Anterior cingulate cortex (tissue), 58 donors: ENCODE measurements at regions not wholly inside any gene's neighbourhood (a gene's known extent, or its start where the extent isn't known, plus 50 kb on each side); places are given as distances from the start of the nearest gene placed in this dataset.
"Not testable (repeated sequence)": the region's sequence is repeated elsewhere in the genome, so short reads cannot be mapped to it uniquely, and the experiment has no call there.

ENCODE experiments used
- DNase-seq, 58 donors: peaks; one replicate each; lab custom pipeline; 2025; lab: John Stamatoyannopoulos, UW

DNA sequence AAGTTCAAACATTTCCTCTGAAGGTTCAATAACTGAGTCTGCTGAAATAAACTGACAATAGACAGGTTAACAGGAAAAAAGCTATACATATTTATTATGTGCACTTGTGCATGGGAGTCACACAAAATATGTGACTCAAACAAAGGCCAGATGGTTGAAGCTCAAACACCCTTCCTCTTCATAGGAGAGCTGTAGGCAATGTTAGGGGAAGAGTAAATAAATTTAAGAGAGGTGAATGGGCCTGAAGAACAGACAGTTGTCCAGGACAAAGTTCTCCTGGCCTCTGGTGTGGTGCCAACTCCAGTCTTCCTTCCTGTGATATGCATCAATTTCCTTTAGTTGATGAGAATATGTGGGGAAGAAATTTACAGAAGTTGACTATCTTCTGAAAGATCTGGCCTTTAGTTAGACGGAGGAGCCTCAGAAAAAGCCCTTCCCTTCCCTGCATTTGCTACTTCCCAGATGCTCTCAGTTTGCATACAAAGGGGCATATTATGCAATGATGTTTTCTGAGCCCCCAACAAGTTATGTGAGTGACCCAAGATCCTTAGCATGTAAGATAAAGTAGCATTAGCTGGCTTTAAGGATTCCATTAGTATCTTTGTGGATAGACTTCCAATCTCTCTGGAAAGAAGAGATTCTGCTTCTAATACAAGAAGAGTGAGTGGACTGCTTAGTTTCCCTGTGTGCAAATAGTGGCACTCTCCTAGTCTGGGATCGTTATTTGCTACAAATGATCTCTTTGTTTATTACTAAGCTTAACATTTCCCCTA is 96.4 kb upstream of the IGSF10 start:
- DNase-seq = no peak

DNA sequence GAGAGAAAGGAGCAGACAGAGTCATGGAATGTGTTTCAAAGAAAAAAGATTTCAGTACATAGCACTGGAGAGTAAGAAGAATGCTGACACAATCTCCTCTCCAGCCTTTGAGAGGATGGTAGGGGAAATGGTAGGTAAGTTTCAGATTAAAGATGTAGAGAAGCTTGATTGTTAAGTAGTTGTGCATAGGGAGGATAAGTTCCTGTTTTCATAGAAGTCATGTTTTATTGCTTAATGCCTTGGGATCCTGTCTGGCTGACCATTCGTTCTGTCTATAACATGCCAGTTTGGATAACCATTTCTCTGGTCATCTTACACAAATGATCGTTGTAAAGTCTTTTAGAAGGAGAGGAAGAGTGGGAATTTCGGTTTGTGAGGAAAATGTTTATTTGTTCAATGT is 95.7 kb upstream of the IGSF10 start:
- DNase-seq = no peak

DNA sequence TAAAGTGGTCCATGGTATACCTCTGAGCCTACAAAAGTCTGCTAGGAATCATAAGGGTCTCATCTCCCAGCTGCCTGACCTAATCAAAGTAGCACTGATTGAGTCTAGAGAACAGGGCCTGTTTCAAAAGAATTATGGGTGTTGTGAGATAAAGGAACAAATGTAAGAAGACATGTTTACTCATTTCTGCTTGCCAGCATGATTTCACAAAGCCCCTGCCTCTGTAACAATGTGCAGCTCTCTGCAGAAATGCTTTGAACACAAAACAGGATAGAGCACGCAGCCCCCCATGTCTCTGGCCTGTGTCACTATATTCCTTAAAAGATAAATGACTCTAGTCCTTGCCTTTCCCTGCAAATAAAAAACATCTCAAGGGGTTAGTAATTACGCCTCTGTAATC is 94.7 kb upstream of the IGSF10 start:
- no peak for DNase-seq

DNA sequence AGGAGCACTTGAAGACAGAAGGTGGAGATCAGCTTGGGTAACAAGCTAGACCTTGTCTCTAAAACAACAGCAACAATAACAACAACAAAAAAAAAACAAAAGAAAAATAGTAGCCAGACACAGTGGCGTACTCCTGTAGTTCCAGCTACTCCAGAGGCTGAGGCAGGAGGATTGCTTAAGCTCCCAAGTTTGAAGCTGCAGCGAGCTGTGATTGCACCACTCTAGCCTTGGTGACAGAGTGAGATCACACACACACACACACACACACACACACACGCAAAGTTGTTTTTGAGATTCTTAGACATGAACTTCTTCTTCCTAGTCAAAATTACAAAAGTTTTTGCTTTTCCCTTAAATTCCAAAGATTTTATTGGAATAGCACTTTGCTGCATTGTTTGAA is 93.0 kb upstream of the IGSF10 start:
- DNase-seq = no peak

DNA sequence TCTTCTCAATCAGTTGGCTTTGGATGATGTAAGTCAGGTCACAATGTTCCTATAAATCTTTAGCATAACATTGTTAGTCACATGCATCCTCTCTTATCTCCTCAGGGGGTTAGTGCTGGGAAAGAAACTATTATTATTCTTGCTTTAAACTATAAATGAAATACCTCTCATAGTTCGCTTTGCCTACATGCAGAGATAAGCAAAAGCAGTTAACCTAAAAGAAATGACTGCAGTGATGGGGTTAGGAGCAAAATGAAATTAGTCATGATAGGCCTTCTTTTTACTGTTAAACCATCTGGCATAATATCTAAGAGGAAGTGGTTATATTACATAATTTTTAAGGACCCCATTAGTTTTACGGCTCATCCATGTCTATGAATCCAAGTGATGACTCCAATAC is 91.7 kb upstream of the IGSF10 start:
- no peak for DNase-seq

DNA sequence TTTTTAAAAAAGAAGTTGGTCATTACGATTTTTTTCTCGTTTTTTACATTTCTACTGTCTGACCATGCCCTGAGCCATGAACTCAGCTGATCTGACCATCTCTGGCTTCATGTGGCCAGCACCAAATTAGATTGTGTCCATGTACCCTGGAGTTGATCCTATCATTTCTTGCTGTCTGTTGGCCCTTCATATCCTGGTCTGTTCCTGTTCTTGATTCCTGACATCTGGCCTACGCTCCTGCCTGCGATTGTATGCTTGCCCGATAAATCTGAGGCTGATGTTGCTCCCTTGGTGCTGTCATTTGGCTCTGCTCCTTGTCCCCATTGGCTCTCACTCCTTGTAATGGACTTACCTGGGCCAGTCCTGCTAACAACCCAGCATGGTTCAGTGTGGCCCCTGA is 89.8 kb upstream of the IGSF10 start:
- DNase-seq = no peak

DNA sequence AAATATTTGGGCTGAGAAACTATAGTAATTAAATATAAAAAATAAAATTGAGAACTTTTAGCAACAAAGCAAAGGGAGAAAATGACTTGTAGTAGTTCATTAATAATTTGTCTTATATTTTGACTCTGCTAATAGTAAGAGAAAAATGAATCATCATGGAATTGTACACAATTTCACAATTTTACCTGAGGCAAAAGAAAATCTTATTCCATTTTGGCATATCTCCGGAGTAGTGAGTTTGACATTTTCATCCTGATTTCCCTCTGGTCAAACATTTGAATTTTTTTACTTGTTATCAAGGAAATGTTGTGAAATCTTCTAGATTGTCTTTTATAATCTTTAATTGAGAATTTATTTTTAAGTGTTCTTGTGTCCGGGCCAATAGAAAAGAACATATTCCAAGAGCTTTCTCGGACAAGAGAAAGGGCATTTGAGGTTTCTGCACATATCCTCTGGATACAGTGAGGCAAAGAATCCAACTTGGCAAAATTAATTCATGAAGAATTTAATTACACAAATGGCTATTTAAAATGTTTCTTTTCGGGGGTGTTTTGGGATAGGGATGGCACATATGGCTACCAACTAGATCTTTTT is 89.3 kb upstream of the IGSF10 start:
- DNase-seq = no peak

DNA sequence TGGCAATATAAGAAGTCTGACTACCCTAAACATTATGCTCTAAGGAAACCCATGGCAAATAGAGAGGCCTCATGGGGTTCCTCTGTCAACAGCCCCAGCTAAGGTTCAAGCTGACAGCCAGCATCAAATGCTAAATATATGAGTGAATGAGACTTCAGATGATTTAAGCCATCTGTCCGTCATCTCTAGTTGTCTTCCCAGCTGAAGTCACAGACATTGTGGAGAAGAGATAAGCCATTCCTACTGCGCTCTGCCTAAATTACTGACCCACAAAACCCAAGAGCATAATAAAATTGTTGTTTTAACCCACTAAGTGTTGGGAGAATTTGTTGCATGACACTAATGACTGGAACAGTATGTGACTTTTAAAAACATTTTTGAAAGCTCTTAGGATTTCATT is 87.3 kb upstream of the IGSF10 start:
- DNase-seq = no peak

DNA sequence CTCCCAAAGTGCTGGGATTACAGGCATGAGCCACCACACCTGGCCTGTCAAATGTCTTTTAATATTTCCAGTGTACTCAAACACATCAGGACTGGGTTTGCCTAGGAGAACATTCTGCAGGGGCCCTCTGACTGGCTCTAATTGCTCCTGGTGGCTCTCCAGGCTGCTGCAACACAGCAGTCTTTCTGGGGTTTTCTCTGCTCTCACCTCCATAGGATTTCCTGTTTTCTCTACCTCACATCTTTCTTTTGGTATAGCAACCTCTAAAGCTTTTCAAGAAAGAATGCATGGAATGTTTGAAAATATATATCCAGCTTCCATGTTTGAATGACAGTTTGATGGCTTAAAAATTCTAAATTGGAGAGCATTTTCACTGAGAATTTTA is 83.3 kb upstream of the IGSF10 start:
- DNase-seq = no peak

DNA sequence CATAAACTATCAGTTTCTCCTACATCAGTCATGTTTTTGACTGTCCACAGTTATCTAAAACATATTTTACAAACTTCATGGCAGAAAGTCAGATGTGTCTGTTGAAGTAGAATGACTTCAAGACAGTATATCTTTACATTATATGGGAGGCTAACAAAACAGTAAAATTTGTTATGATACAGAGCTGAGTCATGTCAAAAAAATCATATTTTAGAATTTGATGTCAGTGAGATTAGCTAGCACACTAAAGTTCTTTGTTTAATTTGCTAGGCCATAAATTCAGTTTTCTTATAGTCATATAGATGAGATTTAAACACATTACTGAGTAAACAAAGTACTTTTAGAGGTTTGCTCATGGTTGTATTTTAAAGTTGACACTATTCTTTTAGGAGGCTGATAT is 80.3 kb upstream of the IGSF10 start:
- no peak for DNase-seq

DNA sequence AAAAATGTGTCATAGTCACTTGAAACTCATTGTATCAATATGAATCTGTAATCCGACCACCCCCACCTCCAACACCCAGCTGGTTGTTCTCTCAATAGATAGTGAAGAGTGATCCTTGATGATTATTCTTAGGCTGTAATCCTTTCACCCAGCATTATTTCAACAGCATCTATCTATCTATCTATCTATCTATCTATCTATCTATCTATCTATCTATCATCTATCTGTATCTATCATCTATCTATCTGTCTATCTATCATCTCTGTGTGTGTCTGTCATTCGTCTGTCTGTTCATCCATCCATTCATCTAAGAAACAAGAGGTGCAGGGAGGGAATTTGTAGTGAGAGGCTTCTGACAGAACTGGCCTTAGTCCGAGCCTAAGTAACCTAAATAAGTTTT is 78.7 kb upstream of the IGSF10 start:
- no peak for DNase-seq

DNA sequence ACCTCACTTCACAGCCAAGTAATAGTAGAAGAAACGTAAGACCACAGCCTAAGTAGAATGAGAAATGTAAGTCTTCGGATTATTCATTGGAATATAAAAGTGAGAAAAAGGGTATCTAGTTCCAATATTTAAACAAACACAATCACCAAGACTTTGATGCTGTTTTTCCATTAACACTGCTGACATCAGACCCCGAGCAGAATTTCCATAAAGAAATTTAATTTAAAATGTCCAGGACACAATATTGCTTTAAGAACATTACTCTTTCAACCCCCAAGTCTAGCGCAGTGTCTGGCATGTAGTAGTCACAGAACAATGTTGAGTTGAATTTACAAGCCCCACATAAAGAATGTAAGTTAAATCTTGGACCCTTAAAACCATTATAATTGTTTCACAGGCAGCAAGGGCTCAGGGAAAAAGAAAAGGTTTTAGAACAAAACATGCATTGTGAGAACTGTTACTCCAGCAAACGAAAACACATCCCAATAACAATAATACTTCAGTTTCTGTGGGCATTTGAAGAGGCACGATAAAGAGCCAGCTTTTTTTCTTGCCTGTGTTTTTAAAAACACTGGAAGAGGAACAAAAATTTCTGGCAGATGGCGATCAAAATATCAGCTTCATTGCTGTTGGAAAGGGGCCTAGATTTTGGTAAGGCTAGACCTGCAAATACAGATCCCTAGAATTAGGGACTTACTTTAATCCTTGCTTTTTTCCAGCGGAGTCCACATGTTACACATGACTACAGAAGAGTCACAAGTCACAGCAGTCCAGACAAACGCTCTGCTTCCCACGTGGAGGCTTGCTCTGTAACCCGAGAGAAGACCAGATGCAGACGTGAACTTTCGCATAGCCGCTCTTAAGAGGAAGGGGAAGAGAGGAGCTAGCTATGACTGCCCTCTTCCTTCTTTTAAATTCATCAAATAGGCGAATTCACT is 77.9 kb upstream of the IGSF10 start:
- DNase-seq = peak in 22 of 58 donors; percentile 0 to 66 (median 8)

DNA sequence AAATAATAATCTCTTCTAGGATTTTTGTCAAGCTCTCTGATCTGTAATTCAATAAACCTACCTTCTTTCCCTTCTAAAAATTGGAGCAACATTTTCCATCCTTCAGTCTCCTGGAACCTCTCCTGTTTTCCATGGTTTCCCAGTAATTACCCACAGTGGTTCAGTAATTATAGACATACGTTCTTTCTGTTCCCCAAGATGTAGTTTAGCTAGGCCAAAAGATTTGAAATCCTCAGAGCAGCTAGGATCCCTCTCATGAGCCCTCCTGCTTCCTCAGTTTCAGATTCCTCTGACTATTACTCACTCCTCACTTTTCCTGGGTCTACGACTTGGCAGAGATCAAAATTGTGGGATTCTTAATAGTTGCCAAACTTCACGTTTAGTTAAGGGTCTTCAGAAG is 76.9 kb upstream of the IGSF10 start:
- no peak for DNase-seq

DNA sequence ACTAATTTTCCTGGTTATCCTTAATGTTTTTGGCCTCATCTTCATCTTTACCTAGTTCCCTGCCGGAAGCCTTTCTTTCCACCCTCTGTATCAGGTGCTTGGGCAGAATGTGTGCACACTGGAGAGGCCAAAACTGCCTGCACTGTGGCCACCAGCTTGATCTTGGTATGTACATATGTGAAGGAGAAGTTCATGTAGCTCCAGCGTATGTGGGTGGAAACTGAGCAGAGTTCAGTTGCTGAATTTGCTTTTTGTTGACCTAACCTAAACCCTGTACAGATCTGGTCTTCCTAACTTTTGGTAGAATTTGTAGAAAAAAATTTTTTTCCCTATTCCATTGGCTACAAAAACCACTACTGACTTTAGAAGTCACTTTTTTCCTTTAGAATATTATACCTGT is 65.9 kb upstream of the IGSF10 start:
- no peak for DNase-seq

DNA sequence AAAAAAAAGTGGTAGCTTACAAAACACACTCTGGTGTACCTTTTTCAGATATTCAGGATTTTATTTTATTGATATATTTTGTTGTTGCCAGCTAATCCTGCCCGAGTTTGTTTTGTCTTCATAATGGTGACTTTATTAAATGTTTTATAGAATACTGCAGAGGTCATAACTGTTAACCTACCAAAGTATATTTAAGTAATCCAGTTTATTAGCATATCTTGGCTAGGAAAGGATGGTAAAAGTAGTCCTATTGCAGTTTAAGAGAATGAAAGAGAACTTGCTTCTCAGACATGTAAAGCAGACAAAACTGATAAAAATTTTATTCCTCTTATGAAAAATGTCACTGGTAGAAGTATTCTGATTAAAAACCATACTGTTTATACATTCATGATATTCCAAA is 59.2 kb upstream of the IGSF10 start:
- DNase-seq = no peak

DNA sequence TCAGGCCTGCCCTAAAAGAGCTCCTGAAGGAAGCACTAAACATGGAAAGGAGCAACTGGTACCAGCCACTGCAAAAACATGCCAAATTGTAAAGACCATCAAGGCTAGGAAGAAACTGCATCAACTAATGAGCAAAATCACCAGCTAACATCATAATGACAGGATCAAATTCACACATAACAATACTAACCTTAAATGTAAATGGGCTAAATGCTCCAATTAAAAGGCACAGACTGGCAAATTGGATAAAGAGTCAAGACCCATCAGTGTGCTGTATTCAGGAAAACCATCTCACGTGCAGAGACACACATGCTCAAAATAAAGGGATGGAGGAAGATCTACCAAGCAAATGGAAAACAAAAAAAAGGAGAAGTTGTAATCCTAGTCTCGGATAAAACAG is 50.6 kb upstream of the IGSF10 start:
- DNase-seq = not testable (repeated sequence)
